ENCODE measurements at regions not wholly inside any gene's neighbourhood (a gene's known extent, or its start where the extent isn't known, plus 50 kb on each side); places are given as distances from the start of the nearest gene placed in this dataset.

GRCh38 chr20:6693178-6693807 is 74.2 kb upstream of the BMP2 start:
- intact Hi-C loops (cut with micrococcal nuclease), result no loop called here

GRCh38 chr20:6692566-6693173 is 74.8 kb upstream of the BMP2 start:
- intact Hi-C loops (cut with micrococcal nuclease), result no loop called here

DNA sequence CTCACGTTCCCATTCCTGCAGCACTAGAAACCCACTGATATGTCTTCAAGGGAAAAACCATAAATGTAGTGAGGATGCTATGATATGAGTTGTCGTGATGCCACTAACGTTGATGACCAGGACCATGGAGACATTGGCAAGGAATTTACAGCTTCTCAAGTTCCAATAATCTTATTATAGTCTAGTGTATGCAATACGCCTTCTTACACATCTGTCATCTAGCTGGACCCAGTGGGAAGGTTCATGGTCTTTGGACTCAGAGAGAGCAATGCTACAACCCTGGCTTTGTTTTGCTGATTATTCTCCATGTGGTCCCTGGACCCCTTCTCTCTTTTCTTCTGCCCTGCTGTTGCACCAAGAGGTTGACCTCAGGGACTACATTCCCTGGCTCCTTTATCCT is 76.0 kb upstream of the BMP2 start:
- intact Hi-C loops (cut with micrococcal nuclease), result no loop called here

- intact Hi-C loops (cut with micrococcal nuclease), result no loop called here
Observed at GRCh38 chr20:6689339-6689973, 78.0 kb upstream of the BMP2 start.

- intact Hi-C loops (cut with micrococcal nuclease), result no loop called here
Observed at GRCh38 chr20:6686171-6686570, 81.3 kb upstream of the BMP2 start.

DNA sequence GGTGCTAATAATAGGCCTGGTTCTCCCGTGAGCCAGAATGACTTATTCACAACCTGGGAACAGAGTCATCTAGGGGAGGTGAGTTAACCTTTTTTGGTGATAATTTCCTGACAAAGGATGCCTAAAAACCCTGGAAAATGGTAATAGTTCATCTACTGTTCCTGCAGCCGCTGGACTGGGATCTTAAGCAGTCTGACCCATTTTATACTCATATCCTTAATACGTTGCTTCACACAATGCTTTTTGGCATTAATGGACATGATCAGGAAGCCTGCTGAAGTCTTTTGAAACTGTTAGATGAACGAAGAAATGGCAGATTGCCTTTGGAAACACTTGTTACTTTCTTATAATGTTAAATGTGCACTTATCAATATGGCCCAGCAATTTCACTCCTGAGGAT is 81.9 kb upstream of the BMP2 start:
- intact Hi-C loops (cut with micrococcal nuclease), result no loop called here

- intact Hi-C loops (cut with micrococcal nuclease), result no loop called here
Observed at GRCh38 chr20:6685181-6685582, 82.3 kb upstream of the BMP2 start.

DNA sequence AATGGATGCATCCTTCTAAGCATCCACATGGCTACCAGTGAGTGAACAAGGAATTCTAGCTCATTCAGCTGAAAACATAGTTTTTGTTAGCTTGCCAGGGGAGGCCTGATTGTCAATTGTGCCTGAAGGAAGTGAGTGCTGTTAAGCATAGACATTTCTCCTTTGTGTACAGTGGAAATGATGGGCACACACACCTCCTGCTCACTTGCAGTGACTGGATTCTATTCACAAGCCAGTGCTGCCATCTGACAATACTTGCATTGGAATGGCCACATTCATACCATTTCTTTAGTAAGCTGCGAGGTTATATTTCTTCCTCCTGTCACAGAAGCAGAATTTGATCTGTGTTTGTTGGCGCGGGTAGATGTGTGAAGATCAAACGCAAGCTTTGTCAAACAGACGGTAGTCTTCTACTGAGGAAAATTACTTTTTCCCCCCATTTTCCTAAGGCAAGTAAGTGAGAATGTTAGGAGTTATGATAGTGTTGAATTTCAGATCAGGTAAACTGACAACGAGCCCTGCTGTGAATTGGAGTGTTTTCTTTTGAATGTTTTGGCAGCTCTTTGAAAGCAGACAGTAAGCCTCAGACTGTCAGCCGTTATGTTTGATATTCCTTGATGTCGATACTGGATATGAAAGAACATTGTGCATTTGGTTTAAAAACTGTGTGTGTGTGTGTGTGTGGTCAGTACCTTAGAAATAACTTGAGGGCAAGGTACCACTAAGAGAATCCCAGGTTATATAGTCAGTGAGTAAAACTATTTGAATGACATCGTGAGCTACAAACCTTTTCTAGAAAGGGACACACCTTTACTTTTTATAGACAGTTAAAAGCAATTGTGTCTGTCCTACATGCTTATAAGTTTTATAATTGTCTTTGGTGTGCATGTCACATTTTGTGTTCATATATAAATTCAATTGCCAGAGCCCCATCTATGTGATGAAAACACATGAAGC is 84.2 kb upstream of the BMP2 start:
- intact Hi-C loops (cut with micrococcal nuclease), result no loop called here

- intact Hi-C loops (cut with micrococcal nuclease), result no loop called here
Observed at GRCh38 chr20:6680854-6681253, 86.6 kb upstream of the BMP2 start.

DNA sequence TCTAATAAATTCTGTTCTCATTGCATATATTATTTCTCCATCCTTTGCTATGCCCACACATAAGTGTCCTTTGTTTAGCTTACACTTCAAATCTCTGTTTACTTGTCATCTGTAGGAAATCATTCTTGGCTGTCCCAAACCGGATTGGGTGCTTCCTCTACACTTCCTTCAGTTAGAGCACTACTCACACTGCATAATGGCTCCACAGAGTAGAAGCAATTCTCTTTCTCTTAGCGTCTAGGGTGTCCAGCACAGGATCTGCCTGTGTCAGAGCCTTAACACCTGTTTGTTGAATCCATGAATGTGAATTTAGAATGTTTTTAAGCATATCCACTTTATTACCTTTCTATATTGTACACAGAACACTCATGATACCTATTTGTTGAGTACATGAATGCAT is 87.0 kb upstream of the BMP2 start:
- intact Hi-C loops (cut with micrococcal nuclease), result no loop called here

DNA sequence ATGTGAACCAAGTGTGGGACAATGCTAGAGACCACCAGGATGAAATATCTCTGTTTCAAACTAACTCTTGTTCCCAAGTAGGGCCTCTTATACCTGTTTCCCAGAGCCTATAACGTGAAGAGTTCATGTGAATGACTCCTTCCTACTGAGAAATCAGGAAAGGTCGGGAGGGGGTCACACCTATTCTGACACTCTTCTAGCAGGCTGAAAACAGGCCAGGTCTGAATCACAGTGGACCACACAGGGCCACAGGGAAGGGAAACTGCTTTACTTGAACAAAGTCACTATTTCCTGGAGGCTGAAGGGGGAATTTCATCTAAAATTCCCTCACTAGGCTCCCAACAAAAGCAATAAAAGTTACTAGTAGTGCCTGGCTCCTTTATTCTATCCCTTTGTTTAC is 88.4 kb upstream of the BMP2 start:
- intact Hi-C loops (cut with micrococcal nuclease), result no loop called here

DNA sequence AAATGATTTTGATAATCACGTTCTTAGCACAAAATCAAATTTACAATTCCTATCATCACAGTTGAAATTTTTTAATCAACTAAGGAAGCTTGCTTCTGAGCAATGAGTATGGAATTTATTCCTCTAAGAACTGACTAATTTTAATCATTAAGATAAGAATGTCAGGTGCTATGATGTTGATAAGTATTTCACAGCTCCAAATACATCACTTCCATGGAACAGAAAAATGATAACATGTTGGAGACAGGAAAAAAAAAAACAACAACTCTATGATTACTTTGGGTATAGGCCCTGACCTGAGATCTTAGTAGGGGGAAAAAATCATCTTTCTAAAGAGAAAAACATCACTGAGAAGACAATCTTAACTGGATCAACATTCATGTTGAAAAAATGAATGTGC is 89.4 kb upstream of the BMP2 start:
- intact Hi-C loops (cut with micrococcal nuclease), result no loop called here

DNA sequence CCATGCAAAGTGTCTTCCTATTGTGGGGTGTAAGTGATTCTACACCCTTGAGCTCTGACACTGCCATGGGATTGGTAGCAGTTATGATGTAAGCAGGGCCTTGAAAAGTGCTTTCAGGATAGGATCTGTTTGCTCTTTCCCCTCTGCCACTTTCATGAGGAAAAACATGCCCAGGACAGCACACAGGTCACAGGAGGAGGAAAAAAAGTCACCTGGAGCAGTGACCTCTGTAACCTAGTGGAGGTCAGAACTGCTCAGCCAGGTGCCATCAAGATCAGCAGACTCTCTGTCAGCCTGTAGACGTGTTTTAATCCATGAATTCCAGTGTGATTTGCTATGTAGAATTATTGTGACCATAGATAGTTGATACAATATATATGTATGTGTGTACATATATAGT is 92.7 kb upstream of the BMP2 start:
- intact Hi-C loops (cut with micrococcal nuclease), result no loop called here

DNA sequence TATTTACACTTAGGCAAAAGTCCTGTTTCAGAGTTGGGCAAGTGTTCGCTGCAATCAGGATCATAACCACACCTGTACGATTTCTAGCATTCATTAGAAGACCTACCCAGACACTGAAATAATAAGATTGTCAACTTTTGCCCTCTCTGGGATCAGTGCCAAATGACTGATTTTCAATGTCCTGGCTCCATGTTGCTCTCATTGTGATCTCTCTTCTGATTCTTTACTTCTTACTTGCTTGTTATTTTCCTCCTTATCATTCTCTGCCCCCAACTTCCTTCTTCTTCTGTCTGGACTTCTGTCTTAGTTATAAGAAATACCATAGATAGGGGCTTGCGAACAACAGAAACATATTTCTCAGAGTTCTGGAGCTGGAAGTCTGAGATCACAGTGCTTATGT is 94.4 kb upstream of the BMP2 start:
- intact Hi-C loops (cut with micrococcal nuclease), result no loop called here

DNA sequence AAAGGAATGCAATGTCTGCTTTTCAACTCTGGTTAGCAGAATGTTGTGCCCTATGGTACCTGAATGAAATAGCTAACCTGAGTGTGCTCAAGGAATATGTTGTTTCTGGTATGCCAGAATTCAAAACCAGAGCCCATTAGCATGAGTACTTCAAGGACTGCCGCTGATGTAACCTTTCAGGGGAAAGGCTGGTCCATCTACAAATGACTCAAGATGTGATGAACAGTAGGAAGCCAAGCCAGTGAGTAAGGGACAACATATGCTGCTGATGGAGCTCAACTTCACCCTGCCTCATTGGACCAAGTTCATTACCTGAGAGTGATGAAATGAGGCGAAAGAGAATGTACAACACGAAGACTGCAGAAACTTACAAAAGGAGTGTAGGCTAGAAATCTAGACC is 95.7 kb upstream of the BMP2 start:
- intact Hi-C loops (cut with micrococcal nuclease), result no loop called here

DNA sequence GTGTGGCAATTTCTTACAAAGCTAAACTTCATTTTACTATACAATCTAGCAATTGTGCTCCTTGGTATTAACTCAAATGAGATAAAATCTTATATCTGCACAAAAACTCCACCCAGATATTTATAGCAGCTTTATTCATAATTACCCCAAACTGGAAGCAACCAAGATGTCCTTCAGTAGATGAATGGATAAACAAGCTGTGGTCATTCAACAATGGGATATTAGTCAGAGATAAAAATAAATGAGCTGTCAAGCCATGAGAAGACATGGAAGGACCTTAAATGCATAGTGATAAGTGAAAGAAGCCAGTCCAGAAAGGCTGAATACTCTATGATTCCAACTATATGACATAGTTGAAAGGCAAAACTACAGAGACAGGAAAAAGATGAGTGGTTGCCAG is 98.9 kb upstream of the BMP2 start:
- intact Hi-C loops (cut with micrococcal nuclease), result no loop called here

DNA sequence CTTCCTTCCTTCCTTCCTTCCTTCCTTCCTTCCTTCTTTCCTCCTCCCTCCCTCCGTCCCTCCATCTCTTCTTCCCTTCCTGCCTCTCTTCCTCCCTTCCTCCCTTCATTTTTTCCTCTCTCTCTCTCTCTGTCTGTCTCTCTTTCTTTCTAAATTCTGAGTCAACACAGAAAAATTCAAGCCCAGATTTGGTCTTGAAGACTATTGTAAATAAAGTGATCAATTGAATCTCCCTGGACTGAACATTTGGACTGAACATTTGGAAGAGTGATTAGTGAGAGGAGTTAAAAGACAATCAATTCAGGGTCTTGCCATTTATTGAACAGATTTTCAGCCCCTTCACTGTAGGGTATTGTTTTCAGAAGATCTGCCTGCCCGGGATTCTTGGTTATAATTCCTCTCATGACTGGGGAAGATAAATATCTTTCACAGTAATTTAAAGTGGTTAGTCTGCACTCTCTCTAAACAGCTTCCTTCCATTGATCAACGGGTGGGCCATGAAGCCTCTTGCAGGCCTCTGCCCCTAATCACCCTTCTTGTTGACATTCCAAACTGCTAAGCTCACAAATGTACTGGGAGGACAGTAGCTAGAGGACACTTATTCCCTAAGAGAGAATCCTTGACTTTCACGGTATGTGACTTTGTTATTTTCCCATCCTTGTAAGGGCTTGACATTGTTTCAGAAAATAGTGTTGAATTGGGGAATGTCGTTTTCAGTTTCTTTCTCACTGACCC is 101.7 kb upstream of the BMP2 start:
- intact Hi-C loops (cut with micrococcal nuclease), result no loop called here

DNA sequence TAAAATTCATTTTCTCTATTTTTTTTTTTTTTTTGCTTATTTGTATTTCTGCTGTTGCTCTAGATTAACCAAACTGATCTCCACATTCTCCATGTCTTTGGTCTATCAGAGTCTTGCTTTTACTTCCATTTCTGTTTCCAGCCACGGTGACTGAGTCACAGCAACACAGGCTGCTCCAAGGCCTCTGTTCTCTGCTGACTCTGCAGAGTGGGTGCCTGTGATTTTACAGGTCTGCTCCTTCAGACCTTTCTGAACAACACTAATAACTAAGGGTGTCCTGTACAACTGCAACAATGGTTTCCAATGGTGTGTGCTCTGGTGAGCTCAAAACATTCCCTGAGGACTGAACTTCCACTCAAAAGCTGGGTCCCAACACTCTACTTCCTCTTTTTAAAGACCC is 102.3 kb upstream of the BMP2 start:
- intact Hi-C loops (cut with micrococcal nuclease), result no loop called here

- intact Hi-C loops (cut with micrococcal nuclease), result no loop called here
Observed at GRCh38 chr20:6664574-6664973, 102.9 kb upstream of the BMP2 start.

- intact Hi-C loops (cut with micrococcal nuclease), result no loop called here
Observed at GRCh38 chr20:6663751-6664388, 103.6 kb upstream of the BMP2 start.

DNA sequence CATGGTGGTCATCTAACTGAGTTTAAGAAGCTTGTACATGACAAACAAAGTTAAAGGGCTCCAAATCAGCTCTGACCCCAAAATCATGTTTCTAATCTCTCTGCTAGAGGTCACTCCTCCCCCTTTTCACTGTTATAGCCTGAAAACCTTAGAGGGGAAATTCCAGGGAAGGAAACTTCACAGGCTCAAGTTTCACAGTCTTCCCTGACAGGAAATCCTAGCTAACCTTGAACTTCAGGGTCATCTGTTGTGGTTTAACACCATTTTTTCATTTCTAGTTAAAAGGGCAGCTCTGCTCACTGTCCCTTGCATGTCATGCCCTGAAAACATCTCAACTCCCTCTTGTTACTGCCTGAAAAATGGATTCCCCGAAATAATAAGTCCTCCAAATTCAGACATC is 104.4 kb upstream of the BMP2 start:
- intact Hi-C loops (cut with micrococcal nuclease), result no loop called here

Measured in T-helper 1 cell treated with Interleukin-12 subunit alpha and Interleukin-12 subunit beta and Interleukin-4 antibody, amounts not matched to agents 30 ng/mL and 1 ng/mL, for 36 hours (primary cell).